Nucleus accumbens (tissue), 56 donors: ENCODE measurements at regions not wholly inside any gene's neighbourhood (a gene's known extent, or its start where the extent isn't known, plus 50 kb on each side); places are given as distances from the start of the nearest gene placed in this dataset.
A peak's percentile ranks its signal among the peaks of the same experiment; 100 is the strongest.

Experiments
- DNase-seq, 56 donors: peaks; one replicate each; lab custom pipeline; 2025; lab: John Stamatoyannopoulos, UW

GRCh38 chr16:86821895-86822294 lies 243.5 kb downstream of the FOXL1 start:
- no peak for DNase-seq

- no peak for DNase-seq
Measured at GRCh38 chr16:86823125-86823524, 244.8 kb downstream of the FOXL1 start.

GRCh38 chr16:86823888-86824671 lies 245.7 kb downstream of the FOXL1 start:
- DNase-seq, result peak in 28 of 56 donors; percentile 7 to 76 (median 41)

- no peak for DNase-seq
Measured at GRCh38 chr16:86824751-86825296, 246.5 kb downstream of the FOXL1 start.

- DNase-seq, result no peak
Measured at GRCh38 chr16:86825631-86826030, 247.3 kb downstream of the FOXL1 start.

DNA sequence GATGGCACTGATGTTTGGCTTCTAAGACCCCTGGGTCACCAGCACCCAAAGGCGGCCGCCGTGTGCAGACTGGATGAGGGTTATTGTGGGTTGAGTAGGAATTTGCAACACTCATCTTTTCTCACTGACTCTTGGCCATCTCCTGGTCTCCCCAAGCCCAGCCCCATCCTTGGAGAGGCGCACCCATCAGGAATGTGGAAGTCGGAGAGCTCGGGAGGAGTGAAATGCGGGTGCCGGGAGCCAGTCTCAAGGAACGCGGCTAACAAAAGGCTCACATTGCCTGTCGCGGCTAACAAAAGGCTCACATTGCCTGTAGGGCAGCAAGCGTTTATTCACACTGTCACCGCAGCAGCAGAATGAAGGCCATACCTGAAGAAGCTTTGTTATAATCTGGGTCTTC lies 248.6 kb downstream of the FOXL1 start:
- no peak for DNase-seq

DNA sequence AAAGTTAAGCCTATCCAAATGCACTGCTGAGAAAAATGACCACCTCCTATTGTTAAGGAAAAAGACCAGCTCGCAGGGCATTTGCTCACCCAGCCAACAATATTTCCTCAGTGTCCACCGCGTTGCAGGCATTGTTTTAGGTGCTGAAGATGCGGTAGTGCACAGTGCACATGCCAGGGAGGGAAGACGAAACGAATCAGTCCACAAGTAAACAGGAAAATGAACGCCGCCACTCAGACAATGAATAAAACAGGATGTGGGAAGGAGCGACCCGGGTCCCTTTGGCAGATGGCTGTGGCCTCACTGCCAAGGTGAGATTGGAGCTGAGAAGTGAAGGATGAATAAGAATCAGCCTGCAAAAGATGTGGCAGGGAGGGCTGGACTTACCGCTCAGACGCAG lies 249.2 kb downstream of the FOXL1 start:
- no peak for DNase-seq

DNA sequence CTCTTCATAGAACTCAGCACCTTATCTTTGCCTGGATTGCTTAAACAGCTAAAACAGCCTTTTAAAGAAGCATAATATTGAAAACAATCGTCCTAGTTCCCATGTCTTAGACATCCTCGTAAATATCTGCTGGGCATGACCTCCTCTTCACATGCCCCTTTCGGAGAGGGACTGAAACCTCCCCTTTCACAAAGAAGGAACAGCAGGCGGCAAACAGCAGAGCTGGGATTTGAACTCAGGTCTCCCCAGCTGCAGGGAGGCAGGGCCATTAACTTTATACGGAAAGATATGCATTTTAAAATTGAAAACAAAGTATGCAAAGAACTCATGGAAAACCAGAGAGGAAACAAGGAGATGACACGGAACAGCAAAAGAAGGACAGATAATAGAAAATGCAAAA lies 249.9 kb downstream of the FOXL1 start:
- DNase-seq, result no peak

GRCh38 chr16:86828653-86829052 lies 250.3 kb downstream of the FOXL1 start:
- DNase-seq, result no peak

GRCh38 chr16:86831366-86831765 lies 253.0 kb downstream of the FOXL1 start:
- no peak for DNase-seq

DNA sequence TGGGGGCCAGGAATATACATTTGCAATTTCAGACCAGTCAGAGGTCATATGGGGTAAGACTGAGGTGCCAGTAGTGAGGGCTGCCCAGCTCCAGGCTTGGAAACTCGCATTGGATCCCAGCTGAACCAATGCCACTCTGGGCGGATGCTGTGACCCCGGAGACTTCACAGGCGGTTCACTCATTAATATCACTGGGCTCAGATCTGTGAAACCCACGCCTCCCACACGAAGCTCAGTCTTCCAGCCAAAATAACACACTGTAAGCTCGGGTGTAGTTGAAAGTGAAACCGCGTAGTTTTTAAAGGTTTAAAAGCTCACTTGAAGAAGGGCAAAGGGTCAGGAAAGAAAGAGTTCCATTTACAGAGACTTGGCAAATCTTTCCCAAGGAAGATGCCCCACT lies 254.8 kb downstream of the FOXL1 start:
- DNase-seq, result peak in 1 of 56 donors; percentile 1

DNA sequence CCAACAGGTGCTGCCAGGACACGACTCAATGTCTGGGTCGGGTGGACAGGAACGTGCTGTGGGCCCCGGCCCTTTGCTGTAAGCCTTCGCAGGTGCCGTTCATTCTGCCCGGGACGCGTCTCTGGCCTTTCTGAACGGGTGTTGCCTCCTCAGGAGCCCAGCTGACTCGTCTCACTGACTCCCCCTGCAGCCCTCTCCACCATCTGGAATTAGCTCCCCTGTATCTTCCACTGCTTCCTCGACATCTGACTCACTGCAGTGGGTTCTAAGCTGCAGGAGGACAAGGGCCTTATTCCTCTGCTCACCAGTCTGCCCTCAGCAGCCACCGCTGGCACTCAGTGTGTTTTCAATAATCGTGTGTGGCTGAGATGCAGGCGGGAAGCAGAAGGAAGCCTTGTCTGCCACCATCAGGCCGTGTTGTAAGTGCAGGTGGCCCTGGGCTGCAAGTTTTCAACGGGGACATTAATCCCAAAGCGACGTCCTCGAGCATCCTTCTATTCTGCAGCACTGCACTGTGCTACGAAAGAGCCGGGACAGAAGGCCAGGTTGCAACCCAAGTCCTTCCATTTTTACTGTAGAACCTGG lies 256.2 kb downstream of the FOXL1 start:
- DNase-seq, result no peak

GRCh38 chr16:86835982-86836381 lies 257.6 kb downstream of the FOXL1 start:
- no peak for DNase-seq

- DNase-seq, result no peak
Measured at GRCh38 chr16:86836503-86837129, 258.3 kb downstream of the FOXL1 start.

GRCh38 chr16:86843812-86844211 lies 265.5 kb downstream of the FOXL1 start:
- no peak for DNase-seq

GRCh38 chr16:86844695-86845094 lies 266.3 kb downstream of the FOXL1 start:
- no peak for DNase-seq

DNA sequence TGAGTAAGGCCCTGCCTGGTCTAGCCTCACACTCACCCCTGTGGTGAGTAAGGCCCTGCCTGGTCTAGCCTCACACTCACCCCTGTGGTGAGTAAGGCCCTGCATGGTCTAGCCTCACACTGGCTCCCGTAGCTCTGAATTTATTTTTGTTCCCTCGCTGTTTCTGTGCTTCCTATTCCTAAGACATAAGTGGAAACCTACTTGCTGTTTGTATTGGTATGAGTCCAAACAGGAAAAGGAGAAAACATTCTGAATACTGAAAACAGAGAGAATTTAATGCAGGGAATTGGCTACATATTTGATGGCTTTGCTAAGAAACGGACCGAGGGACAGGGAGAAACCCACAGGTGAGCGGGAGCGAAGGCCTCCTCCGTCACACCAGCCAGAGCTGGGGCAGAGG lies 267.8 kb downstream of the FOXL1 start:
- DNase-seq, result no peak

DNA sequence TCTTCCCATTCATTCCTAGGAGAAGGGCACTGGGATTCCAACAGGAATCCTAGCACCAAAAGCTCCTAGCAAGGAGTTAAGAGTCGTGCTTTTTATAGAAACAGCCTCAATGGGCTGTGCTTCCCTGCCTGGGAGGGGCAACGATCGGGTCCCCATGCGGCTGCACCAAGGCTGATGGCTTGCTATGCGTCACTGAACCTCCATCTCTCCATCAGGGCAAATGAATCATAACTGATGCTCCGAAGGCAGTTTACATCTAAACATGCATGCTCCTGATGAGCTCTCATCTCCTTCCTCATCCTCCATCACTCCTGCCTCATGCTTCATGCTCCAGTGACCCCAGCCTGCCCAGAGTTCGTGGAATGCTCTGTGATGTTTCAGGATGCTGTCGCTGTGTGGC lies 270.5 kb downstream of the FOXL1 start:
- DNase-seq, result no peak

- no peak for DNase-seq
Measured at GRCh38 chr16:86850670-86851069, 272.3 kb downstream of the FOXL1 start.

- no peak for DNase-seq
Measured at GRCh38 chr16:86852135-86852534, 273.8 kb downstream of the FOXL1 start.

DNA sequence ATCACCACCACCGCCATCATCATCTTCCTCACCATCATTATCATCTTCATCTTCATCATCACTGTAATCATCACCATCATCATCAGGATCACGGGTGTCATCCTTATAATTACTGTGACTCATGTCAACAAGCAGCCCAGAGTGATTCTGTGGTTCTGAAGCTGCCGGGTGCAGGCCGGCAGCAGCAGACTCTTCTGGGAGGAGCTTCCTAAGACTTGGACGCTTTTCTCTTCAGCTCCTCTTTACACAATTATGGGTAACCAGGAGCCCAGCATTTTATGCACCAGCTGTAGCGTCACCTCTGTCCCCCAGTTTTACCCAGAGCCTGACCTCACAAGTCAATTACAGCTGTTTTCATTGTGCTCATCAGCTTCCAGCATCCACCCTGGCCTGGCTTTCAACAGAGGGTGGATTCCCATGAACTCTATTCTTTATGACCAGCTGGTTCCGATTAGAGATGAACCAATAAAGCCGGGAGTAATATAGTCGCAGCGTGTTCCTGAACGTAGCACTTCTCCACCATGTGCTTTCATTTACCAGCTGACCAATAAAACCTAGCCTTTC lies 275.8 kb downstream of the FOXL1 start:
- DNase-seq, result no peak
